MM.1S (cell line): ENCODE measurements at regions not wholly inside any gene's neighbourhood (a gene's known extent, or its start where the extent isn't known, plus 50 kb on each side); places are given as distances from the start of the nearest gene placed in this dataset.

ENCODE experiments used
- EZH2 ChIP-seq: fragments of 300-600 bp; sonication (generic); optimal IDR thresholded peaks from 2 replicates; pipeline ENCODE3; 2017; ENCODE audit warnings: low read depth, mild to moderate bottlenecking, antibody characterized with exemption, low read length, mixed read lengths
- TF ChIP-seq, protein P1 (sequence below): fragments of 300-600 bp; sonication (generic); IDR thresholded peaks from 2 replicates; pipeline ENCODE4 v1.5.1; 2016; ENCODE audit warnings: antibody characterized with exemption, low read length, mixed read lengths

GRCh38 chr12:41802803-41803202 is 341.9 kb downstream of the GXYLT1 start:
- TF ChIP-seq, protein P1, sequence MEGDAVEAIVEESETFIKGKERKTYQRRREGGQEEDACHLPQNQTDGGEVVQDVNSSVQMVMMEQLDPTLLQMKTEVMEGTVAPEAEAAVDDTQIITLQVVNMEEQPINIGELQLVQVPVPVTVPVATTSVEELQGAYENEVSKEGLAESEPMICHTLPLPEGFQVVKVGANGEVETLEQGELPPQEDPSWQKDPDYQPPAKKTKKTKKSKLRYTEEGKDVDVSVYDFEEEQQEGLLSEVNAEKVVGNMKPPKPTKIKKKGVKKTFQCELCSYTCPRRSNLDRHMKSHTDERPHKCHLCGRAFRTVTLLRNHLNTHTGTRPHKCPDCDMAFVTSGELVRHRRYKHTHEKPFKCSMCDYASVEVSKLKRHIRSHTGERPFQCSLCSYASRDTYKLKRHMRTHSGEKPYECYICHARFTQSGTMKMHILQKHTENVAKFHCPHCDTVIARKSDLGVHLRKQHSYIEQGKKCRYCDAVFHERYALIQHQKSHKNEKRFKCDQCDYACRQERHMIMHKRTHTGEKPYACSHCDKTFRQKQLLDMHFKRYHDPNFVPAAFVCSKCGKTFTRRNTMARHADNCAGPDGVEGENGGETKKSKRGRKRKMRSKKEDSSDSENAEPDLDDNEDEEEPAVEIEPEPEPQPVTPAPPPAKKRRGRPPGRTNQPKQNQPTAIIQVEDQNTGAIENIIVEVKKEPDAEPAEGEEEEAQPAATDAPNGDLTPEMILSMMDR: no peak
- TF ChIP-seq EZH2: no peak
